Smooth muscle cell (in vitro differentiated cells): ENCODE measurements at regions not wholly inside any gene's neighbourhood (a gene's known extent, or its start where the extent isn't known, plus 50 kb on each side); places are given as distances from the start of the nearest gene placed in this dataset.
"Not testable (repeated sequence)": the region's sequence is repeated elsewhere in the genome, so short reads cannot be mapped to it uniquely, and the experiment has no call there.

Experiments
- DNase-seq: peaks from one replicate; lab custom pipeline; 2025; ENCODE audit not compliant: unreplicated experiment; lab: John Stamatoyannopoulos, UW
- H2AFZ ChIP-seq: fragments of 200-600 bp; sonication (generic); 2 replicates; pipeline ENCODE4 v1.6.0; 2016; ENCODE audit warnings: antibody characterized with exemption, low read depth, mild to moderate bottlenecking
- H3F3A ChIP-seq: fragments of 200-600 bp; sonication (generic); 2 replicates; pipeline ENCODE4 v1.6.0; 2017; ENCODE audit warnings: antibody characterized with exemption, low read depth
- H3K27ac ChIP-seq: fragments of 200-600 bp; sonication (generic); 2 replicates; pipeline ENCODE4 v1.5.1; 2016; ENCODE audit warnings: low read depth, mild to moderate bottlenecking
- H3K27me3 ChIP-seq: fragments of 200-600 bp; sonication (generic); 2 replicates; pipeline ENCODE4 v1.6.1; 2016; ENCODE audit warnings: low read depth, mild to moderate bottlenecking
- H3K36me3 ChIP-seq: fragments of 200-600 bp; sonication (generic); 2 replicates; pipeline ENCODE4 v1.5.1; 2016; ENCODE audit warnings: low read depth
- H3K4me1 ChIP-seq: fragments of 200-600 bp; sonication (generic); 2 replicates; pipeline ENCODE4 v1.5.1; 2016; ENCODE audit warnings: low read depth
- H3K4me2 ChIP-seq: fragments of 200-600 bp; sonication (generic); 2 replicates; pipeline ENCODE4 v1.6.0; 2016; ENCODE audit warnings: mild to moderate bottlenecking
- H3K4me3 ChIP-seq: fragments of 200-600 bp; sonication (generic); 2 replicates; pipeline ENCODE4 v1.5.1; 2016; ENCODE audit warnings: mild to moderate bottlenecking
- H3K79me2 ChIP-seq: fragments of 200-600 bp; sonication (generic); 2 replicates; pipeline ENCODE4 v1.6.0; 2016; ENCODE audit warnings: low read depth, mild to moderate bottlenecking
- H3K9ac ChIP-seq: fragments of 200-600 bp; sonication (generic); 2 replicates; pipeline ENCODE4 v1.6.0; 2016; ENCODE audit warnings: low read depth
- H3K9me3 ChIP-seq: fragments of 200-600 bp; sonication (generic); replicated peaks from 2 replicates; pipeline ENCODE4 v1.5.1; 2016; ENCODE audit warnings: low read depth
- H4K20me1 ChIP-seq: fragments of 200-600 bp; sonication (generic); 2 replicates; pipeline ENCODE4 v1.6.0; 2016; ENCODE audit warnings: low read depth
- WGBS: methylation state at CpG from one replicate; pipeline ENCODE4 v1.1.7; 2016; ENCODE audit warnings: low lambda C conversion rate; 5-methylcytosine and 5-hydroxymethylcytosine counted together
- TF ChIP-seq, protein P1 (sequence below): fragments of 200-600 bp; sonication (generic); IDR thresholded peaks from 2 replicates; pipeline ENCODE4 v1.5.1; 2017; ENCODE audit warnings: borderline replicate concordance, mild to moderate bottlenecking, antibody characterized with exemption; ENCODE audit not compliant: insufficient read depth, poor library complexity, severe bottlenecking

GRCh38 chr12:89872922-89873630 lies 164.4 kb upstream of the ATP2B1 start:
- H3K9ac ChIP-seq: no peak overlapping the region
- H3K27ac ChIP-seq: no peak overlapping the region
- no peaks in the 10 kb centered on the region for H3K27me3 ChIP-seq
- no peaks in the 10 kb centered on the region for H3K36me3 ChIP-seq
- no peaks in the 10 kb centered on the region for H4K20me1 ChIP-seq
- no peak for DNase-seq
- no peak overlapping the region for H3K4me3 ChIP-seq
- no peak overlapping the region for H2AFZ ChIP-seq
- peaks cover 23% of the 10 kb centered on the region for H3K4me1 ChIP-seq
- peaks cover 5% of the 10 kb centered on the region for H3K9me3 ChIP-seq
- WGBS: 80% methylated on average over 6 of the region's 6 CpGs
- H3F3A ChIP-seq: no peaks in the 10 kb centered on the region
- H3K79me2 ChIP-seq: no peaks in the 10 kb centered on the region
- peak overlapping the region; percentile 57 for H3K4me2 ChIP-seq
- TF ChIP-seq, protein P1, sequence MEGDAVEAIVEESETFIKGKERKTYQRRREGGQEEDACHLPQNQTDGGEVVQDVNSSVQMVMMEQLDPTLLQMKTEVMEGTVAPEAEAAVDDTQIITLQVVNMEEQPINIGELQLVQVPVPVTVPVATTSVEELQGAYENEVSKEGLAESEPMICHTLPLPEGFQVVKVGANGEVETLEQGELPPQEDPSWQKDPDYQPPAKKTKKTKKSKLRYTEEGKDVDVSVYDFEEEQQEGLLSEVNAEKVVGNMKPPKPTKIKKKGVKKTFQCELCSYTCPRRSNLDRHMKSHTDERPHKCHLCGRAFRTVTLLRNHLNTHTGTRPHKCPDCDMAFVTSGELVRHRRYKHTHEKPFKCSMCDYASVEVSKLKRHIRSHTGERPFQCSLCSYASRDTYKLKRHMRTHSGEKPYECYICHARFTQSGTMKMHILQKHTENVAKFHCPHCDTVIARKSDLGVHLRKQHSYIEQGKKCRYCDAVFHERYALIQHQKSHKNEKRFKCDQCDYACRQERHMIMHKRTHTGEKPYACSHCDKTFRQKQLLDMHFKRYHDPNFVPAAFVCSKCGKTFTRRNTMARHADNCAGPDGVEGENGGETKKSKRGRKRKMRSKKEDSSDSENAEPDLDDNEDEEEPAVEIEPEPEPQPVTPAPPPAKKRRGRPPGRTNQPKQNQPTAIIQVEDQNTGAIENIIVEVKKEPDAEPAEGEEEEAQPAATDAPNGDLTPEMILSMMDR: no peak

- Histone ChIP-seq H4K20me1 (no peaks in the 10 kb centered on the region), H3K4me2 (no peak overlapping the region), H3K9ac (no peak overlapping the region), H3K27ac (no peak overlapping the region), H3K9me3 (peaks cover 5% of the 10 kb centered on the region), H3K36me3 (no peaks in the 10 kb centered on the region), H3K79me2 (no peaks in the 10 kb centered on the region), H2AFZ (no peak overlapping the region), H3F3A (no peaks in the 10 kb centered on the region), H3K4me3 (no peak overlapping the region), H3K27me3 (no peaks in the 10 kb centered on the region), H3K4me1 (peaks cover 14% of the 10 kb centered on the region)
- no peak for DNase-seq
- TF ChIP-seq, protein P1: no peak
- WGBS: 78% methylated on average over 6 of the region's 6 CpGs
Measured at GRCh38 chr12:89870413-89871184, 162.0 kb upstream of the ATP2B1 start.

GRCh38 chr12:89867611-89868010 lies 159.0 kb upstream of the ATP2B1 start:
- not testable (repeated sequence) for H2AFZ ChIP-seq, H3K27ac ChIP-seq, H3F3A ChIP-seq, H4K20me1 ChIP-seq, H3K4me3 ChIP-seq, H3K27me3 ChIP-seq, H3K4me2 ChIP-seq, H3K9ac ChIP-seq, H3K9me3 ChIP-seq, H3K4me1 ChIP-seq, DNase-seq, H3K36me3 ChIP-seq, H3K79me2 ChIP-seq
- over 99% methylated on average over 16 of the region's 23 CpGs for WGBS

- H3K4me3 ChIP-seq: no peak overlapping the region
Measured at GRCh38 chr12:89864411-89864810, 155.8 kb upstream of the ATP2B1 start.

More at GRCh38 chr12:89864411-89864810, 155.8 kb upstream of the ATP2B1 start:
- Histone ChIP-seq H3K27ac (no peak overlapping the region), H3K79me2 (no peaks in the 10 kb centered on the region), H3K4me2 (no peak overlapping the region), H4K20me1 (no peaks in the 10 kb centered on the region), H3K4me1 (peaks cover 6% of the 10 kb centered on the region), H3K36me3 (no peaks in the 10 kb centered on the region), H3F3A (no peaks in the 10 kb centered on the region), H2AFZ (no peak overlapping the region), H3K9me3 (no peaks in the 10 kb centered on the region), H3K27me3 (peaks cover 9% of the 10 kb centered on the region), H3K9ac (no peak overlapping the region)
- WGBS: 26% methylated on average over 1 of the region's 1 CpG
- DNase-seq: no peak
- TF ChIP-seq, protein P1: no peak
